Stimulated activated naive CD8-positive, alpha-beta T cell treated with anti-CD3 and anti-CD28 coated beads, Interleukin-15, amount 100 ng/mL, for 72 hours (primary cell): ENCODE measurements at regions not wholly inside any gene's neighbourhood (a gene's known extent, or its start where the extent isn't known, plus 50 kb on each side); places are given as distances from the start of the nearest gene placed in this dataset.
A peak's percentile ranks its signal among the peaks of the same experiment; 100 is the strongest.

Experiments used
- ATAC-seq: fragments of 150-1000 bp; cut with Tn5 transposase; 2 replicates; pipeline ENCODE4 v1.10.0; 2021; ENCODE audit warnings: mild to moderate bottlenecking, moderate library complexity
- DNase-seq, 2 donors: peaks; one replicate each; pipeline ENCODE4 v3.0.0; 2021 to 2022
- H3K27ac Mint-ChIP-seq, 2 donors: one replicate each; pipeline ENCODE4 v1.8.0; 2022; ENCODE audit warnings: mild to moderate bottlenecking in 2 of 2, mixed read lengths in 2 of 2, moderate library complexity in 2 of 2
- H3K27me3 Mint-ChIP-seq: one replicate; pipeline ENCODE4 v1.8.0; 2022; ENCODE audit warnings: mixed read lengths
- H3K4me1 Mint-ChIP-seq: one replicate; pipeline ENCODE4 v1.8.0; 2022; ENCODE audit warnings: mild to moderate bottlenecking, mixed read lengths
- H3K4me3 Mint-ChIP-seq, 2 donors: one replicate each; pipeline ENCODE4 v1.8.0; 2022; ENCODE audit warnings: mild to moderate bottlenecking in 2 of 2, mixed read lengths in 2 of 2, moderate library complexity in 1 of 2
- H3K9me3 Mint-ChIP-seq, 2 donors: one replicate each; pipeline ENCODE4 v1.8.0; 2022; ENCODE audit warnings: mixed read lengths in 2 of 2

GRCh38 chr21:23921670-23922418 is 1685.4 kb downstream of the MRPL39 start:
- Mint-ChIP-seq H3K27ac (peak overlapping the region; percentile 80 to 87), H3K9me3 (no peaks in the 10 kb centered on the region), H3K27me3 (peaks cover 7% of the 10 kb centered on the region), H3K4me3 (peak overlapping the region; percentile 46 to 69), H3K4me1 (peaks cover 28% of the 10 kb centered on the region)
- DNase-seq = peak; percentile 8 to 15
- peak; percentile 84 for ATAC-seq

DNA sequence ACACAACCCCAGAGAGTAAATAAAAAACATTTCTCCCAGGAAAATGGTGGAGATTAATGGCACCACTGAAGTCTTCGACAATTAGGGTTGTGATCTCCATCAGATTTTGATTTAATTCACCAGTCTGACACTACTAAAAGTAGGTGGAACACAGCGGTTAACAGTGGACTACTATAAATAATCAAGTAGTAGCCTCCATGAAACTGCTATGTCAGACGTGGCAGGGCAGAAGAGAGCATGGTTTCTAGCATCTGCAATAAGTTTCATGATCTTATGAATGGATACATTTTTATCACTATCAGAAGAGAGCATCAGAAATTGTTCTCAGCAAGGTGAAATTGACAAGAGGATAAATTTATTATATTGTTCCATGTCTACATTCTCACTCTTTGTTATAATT is 1706.6 kb downstream of the MRPL39 start:
- Mint-ChIP-seq H3K27me3 (no peaks in the 10 kb centered on the region), H3K27ac (no peak overlapping the region), H3K9me3 (peaks cover 8 to 11% of the 10 kb centered on the region in 2 donors), H3K4me1 (no peaks in the 10 kb centered on the region), H3K4me3 (no peak overlapping the region)
- no peak for ATAC-seq
- DNase-seq = no peak

- DNase-seq (no peak), ATAC-seq (no peak)
- Mint-ChIP-seq H3K4me3 (no peak overlapping the region), H3K27ac (no peak overlapping the region), H3K27me3 (no peaks in the 10 kb centered on the region), H3K4me1 (no peaks in the 10 kb centered on the region), H3K9me3 (peaks cover 8 to 11% of the 10 kb centered on the region in 2 donors)
These were observed 1707.7 kb downstream of the MRPL39 start for GRCh38 chr21:23899561-23899960.

DNA sequence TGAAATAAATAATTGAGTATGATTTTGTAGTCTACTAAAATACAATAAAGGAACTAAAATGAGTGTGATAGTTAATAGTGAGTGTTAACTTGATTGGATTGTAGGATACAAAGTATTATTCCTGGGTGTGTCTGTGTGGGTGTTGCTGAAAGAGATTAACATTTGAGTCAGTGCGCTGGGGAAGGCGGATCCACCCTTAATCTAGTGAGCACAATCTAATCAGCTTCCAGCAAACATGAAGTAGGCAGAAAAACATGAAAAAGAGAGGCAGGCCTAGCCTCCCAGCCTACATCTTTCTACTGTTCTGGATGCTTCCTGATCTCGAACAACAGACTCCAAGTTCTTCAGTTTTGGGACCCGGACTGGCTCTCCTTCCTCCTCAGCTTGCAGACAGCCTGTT is 1716.6 kb downstream of the MRPL39 start:
- H3K27me3 Mint-ChIP-seq = no peaks in the 10 kb centered on the region
- H3K27ac Mint-ChIP-seq = no peak overlapping the region
- peaks cover 11% of the 10 kb centered on the region for H3K4me1 Mint-ChIP-seq
- no peak for ATAC-seq
- H3K4me3 Mint-ChIP-seq = no peak overlapping the region
- DNase-seq = no peak
- peaks cover 0 to 5% of the 10 kb centered on the region in 2 donors for H3K9me3 Mint-ChIP-seq

- H3K4me3 Mint-ChIP-seq = peak overlapping the region; percentile 69 to 70
- ATAC-seq (peak; percentile 87), DNase-seq (peak; percentile 28 to 30)
- H3K27ac Mint-ChIP-seq = peak overlapping the region; percentile 67 to 80
- peaks cover 0 to 5% of the 10 kb centered on the region in 2 donors for H3K9me3 Mint-ChIP-seq
- no peaks in the 10 kb centered on the region for H3K27me3 Mint-ChIP-seq
- peaks cover 11% of the 10 kb centered on the region for H3K4me1 Mint-ChIP-seq
These were observed 1719.5 kb downstream of the MRPL39 start for GRCh38 chr21:23887725-23888306.

GRCh38 chr21:23886828-23887724 is 1720.2 kb downstream of the MRPL39 start:
- H3K4me3 Mint-ChIP-seq = peak overlapping the region; percentile 69 to 70
- no peaks in the 10 kb centered on the region for H3K27me3 Mint-ChIP-seq
- peaks cover 11% of the 10 kb centered on the region for H3K4me1 Mint-ChIP-seq
- no peak for DNase-seq
- peaks cover 0 to 5% of the 10 kb centered on the region in 2 donors for H3K9me3 Mint-ChIP-seq
- peak overlapping the region; percentile 67 to 75 for H3K27ac Mint-ChIP-seq
- ATAC-seq = no peak

GRCh38 chr21:23881783-23882182 is 1725.5 kb downstream of the MRPL39 start:
- no peak overlapping the region for H3K4me3 Mint-ChIP-seq
- no peaks in the 10 kb centered on the region for H3K27me3 Mint-ChIP-seq
- H3K27ac Mint-ChIP-seq = no peak overlapping the region
- peaks cover 1% of the 10 kb centered on the region for H3K4me1 Mint-ChIP-seq
- H3K9me3 Mint-ChIP-seq = peaks cover 0 to 2% of the 10 kb centered on the region in 2 donors
- ATAC-seq (no peak), DNase-seq (no peak)

GRCh38 chr21:23876925-23877558 is 1730.2 kb downstream of the MRPL39 start:
- Mint-ChIP-seq H3K27me3 (no peaks in the 10 kb centered on the region), H3K9me3 (no peaks in the 10 kb centered on the region), H3K4me3 (no peak overlapping the region), H3K27ac (no peak overlapping the region), H3K4me1 (no peaks in the 10 kb centered on the region)
- DNase-seq (no peak), ATAC-seq (no peak)

DNA sequence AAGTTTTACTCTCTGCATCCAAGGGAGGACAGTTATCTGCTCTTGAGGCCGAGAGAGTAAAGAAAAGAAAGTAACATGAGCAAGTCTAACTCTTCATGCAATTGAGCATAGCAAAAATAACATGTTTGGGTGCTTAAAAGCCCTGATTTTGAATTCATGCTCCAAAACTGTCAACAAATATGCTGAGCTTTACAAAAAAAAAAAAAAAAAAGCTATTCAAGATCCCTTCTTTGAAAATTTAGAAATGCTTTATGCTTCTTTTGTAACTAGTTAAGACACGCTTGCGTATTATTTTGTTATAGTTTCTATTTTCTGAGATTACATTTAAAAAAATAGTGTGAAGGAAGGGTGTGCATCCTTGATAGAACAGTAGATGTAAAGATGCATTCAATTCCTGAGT is 1733.0 kb downstream of the MRPL39 start:
- H3K4me3 Mint-ChIP-seq = no peak overlapping the region
- ATAC-seq (no peak), DNase-seq (no peak)
- H3K27me3 Mint-ChIP-seq = no peaks in the 10 kb centered on the region
- no peaks in the 10 kb centered on the region for H3K9me3 Mint-ChIP-seq
- H3K4me1 Mint-ChIP-seq = no peaks in the 10 kb centered on the region
- no peak overlapping the region for H3K27ac Mint-ChIP-seq

GRCh38 chr21:23861911-23862504 is 1745.3 kb downstream of the MRPL39 start:
- no peaks in the 10 kb centered on the region for H3K9me3 Mint-ChIP-seq
- peaks cover 26% of the 10 kb centered on the region for H3K4me1 Mint-ChIP-seq
- ATAC-seq (no peak), DNase-seq (no peak)
- H3K4me3 Mint-ChIP-seq = peak overlapping the region in 1 of 2 donors; percentile 19
- peak overlapping the region in 1 of 2 donors; percentile 88 for H3K27ac Mint-ChIP-seq
- H3K27me3 Mint-ChIP-seq = no peaks in the 10 kb centered on the region

GRCh38 chr21:23858878-23859277 is 1748.4 kb downstream of the MRPL39 start:
- no peak overlapping the region for H3K4me3 Mint-ChIP-seq
- no peaks in the 10 kb centered on the region for H3K27me3 Mint-ChIP-seq
- no peaks in the 10 kb centered on the region for H3K9me3 Mint-ChIP-seq
- H3K27ac Mint-ChIP-seq = no peak overlapping the region
- DNase-seq (no peak), ATAC-seq (peak; percentile 56)
- peaks cover 22% of the 10 kb centered on the region for H3K4me1 Mint-ChIP-seq

DNA sequence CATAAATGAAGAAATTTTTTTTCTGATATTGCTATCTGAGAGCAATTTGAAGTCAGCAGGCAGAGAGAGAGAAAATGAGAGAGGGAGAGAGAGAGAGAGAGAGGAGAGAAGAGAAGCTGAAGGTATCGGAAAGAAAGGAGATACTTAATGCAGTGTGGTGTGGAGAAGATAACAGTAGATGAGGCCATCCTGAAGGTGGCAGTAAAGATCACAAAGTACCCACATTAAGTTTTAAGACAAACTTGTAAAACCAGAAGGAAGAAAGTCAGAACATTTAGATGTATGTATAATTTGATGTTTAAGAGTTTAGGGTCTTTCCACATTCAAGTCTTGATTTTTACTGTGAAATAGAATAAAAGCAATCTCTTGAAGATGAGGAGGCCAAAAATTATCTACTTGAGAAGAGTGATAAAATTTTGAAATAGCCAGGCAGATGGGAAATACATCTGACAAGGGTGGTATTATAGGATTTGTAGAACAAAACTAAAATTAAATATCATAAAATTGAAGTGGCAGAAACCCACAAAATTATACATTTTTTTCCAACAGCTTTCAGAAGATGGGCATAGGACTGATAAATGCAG is 1753.4 kb downstream of the MRPL39 start:
- H3K27ac Mint-ChIP-seq = no peak overlapping the region
- peaks cover 11% of the 10 kb centered on the region for H3K27me3 Mint-ChIP-seq
- H3K9me3 Mint-ChIP-seq = no peaks in the 10 kb centered on the region
- DNase-seq (no peak), ATAC-seq (peak; percentile 74)
- no peak overlapping the region for H3K4me3 Mint-ChIP-seq
- peaks cover 6% of the 10 kb centered on the region for H3K4me1 Mint-ChIP-seq

GRCh38 chr21:23837564-23837963 is 1769.7 kb downstream of the MRPL39 start:
- DNase-seq (no peak), ATAC-seq (no peak)
- no peak overlapping the region for H3K27ac Mint-ChIP-seq
- no peak overlapping the region for H3K4me3 Mint-ChIP-seq
- H3K9me3 Mint-ChIP-seq = peaks cover 11 to 15% of the 10 kb centered on the region in 2 donors
- H3K4me1 Mint-ChIP-seq = no peaks in the 10 kb centered on the region
- no peaks in the 10 kb centered on the region for H3K27me3 Mint-ChIP-seq

- H3K9me3 Mint-ChIP-seq = no peaks in the 10 kb centered on the region
- no peaks in the 10 kb centered on the region for H3K4me1 Mint-ChIP-seq
- H3K27me3 Mint-ChIP-seq = no peaks in the 10 kb centered on the region
- H3K4me3 Mint-ChIP-seq = no peak overlapping the region
- ATAC-seq (no peak), DNase-seq (no peak)
- H3K27ac Mint-ChIP-seq = no peak overlapping the region
These were observed 1784.5 kb downstream of the MRPL39 start for GRCh38 chr21:23822760-23823159.

- DNase-seq (no peak), ATAC-seq (no peak)
These were observed 1789.9 kb downstream of the MRPL39 start for GRCh38 chr21:23817337-23817736.

More at GRCh38 chr21:23817337-23817736, 1789.9 kb downstream of the MRPL39 start:
- Mint-ChIP-seq H3K4me1 (no peaks in the 10 kb centered on the region), H3K9me3 (no peaks in the 10 kb centered on the region), H3K27ac (no peak overlapping the region), H3K27me3 (no peaks in the 10 kb centered on the region), H3K4me3 (no peak overlapping the region)
